SK-N-SH (cell line): ENCODE measurements at regions not wholly inside any gene's neighbourhood (a gene's known extent, or its start where the extent isn't known, plus 50 kb on each side); places are given as distances from the start of the nearest gene placed in this dataset.

Source experiments
- CTCF ChIA-PET: fragments of 300-600, 350-600 bp; formaldehyde crosslinking; extraction: SDS; loops from one replicate; lab custom pipeline; 2021; lab: Yijun Ruan, JAX
- POLR2A ChIA-PET: fragments of 350-600 bp; sonication (Branson Sonifier 250); formaldehyde crosslinking; extraction: SDS; loops from one replicate; lab custom pipeline; 2020; ENCODE audit warnings: antibody characterized with exemption, inconsistent platforms; lab: Yijun Ruan, JAX
- DNase-seq: peaks from one replicate; pipeline ENCODE4 v3.0.0; 2012
- H2AFZ ChIP-seq: fragments of 200-600 bp; sonication (generic); 2 replicates; pipeline ENCODE4 v1.8.1; 2016; ENCODE audit warnings: antibody characterized with exemption, mild to moderate bottlenecking, low read depth
- H3F3A ChIP-seq: fragments of 200-600 bp; sonication (generic); replicated peaks from 2 replicates; pipeline ENCODE3; 2016; ENCODE audit warnings: antibody characterized with exemption, mild to moderate bottlenecking; ENCODE audit not compliant: insufficient read depth
- H3K27ac ChIP-seq, 2 experiments: fragments of 200-500 bp in 1 of 2; fragments of 200-600 bp in 1 of 2; sonication (Bioruptor generic) in 1 of 2; sonication (generic), shearing (Covaris generic) in 1 of 2; 2 replicates each; pipeline versions ENCODE4 v1.5.1 to v1.6.1; 2014 to 2016; ENCODE audit warnings: low read depth in 2 of 2, inconsistent platforms in 1 of 2, low read length in 1 of 2, mild to moderate bottlenecking in 1 of 2, mixed read lengths in 1 of 2
- H3K27me3 ChIP-seq: fragments of 200-600 bp; sonication (generic), shearing (Covaris generic); 2 replicates; pipeline ENCODE4 v1.6.1; 2016; ENCODE audit warnings: mixed run types; ENCODE audit not compliant: insufficient read depth
- H3K36me3 ChIP-seq, 2 experiments: fragments of 200-500 bp in 1 of 2; fragments of 200-600 bp in 1 of 2; sonication (Bioruptor generic) in 1 of 2; sonication (generic) in 1 of 2; replicated peaks in 1 of 2; 2 replicates each; pipeline versions ENCODE3 to v1.5.1; 2014 to 2016; ENCODE audit warnings: low read length in 1 of 2, mild to moderate bottlenecking in 1 of 2; ENCODE audit not compliant: insufficient read depth in 2 of 2, control insufficient read depth in 1 of 2
- H3K4me1 ChIP-seq, 2 experiments: fragments of 200-500 bp in 1 of 2; fragments of 200-600 bp in 1 of 2; sonication (Bioruptor generic) in 1 of 2; sonication (generic), shearing (Covaris generic) in 1 of 2; 2 replicates each; pipeline versions ENCODE4 v1.5.1 to v1.6.1; 2014 to 2016; ENCODE audit warnings: low read depth in 1 of 2, low read length in 1 of 2, mixed run types in 1 of 2; ENCODE audit not compliant: insufficient read depth in 2 of 2, control insufficient read depth in 1 of 2
- H3K4me2 ChIP-seq: fragments of 200-600 bp; sonication (generic), shearing (Covaris generic); 2 replicates; pipeline ENCODE4 v1.6.1; 2017; ENCODE audit warnings: mixed run types
- H3K4me3 ChIP-seq, 2 experiments: fragments of 200-500 bp in 1 of 2; fragments of 200-600 bp in 1 of 2; sonication (Bioruptor generic) in 1 of 2; sonication (generic), shearing (Covaris generic) in 1 of 2; 2 replicates each; pipeline versions ENCODE4 v1.5.1 to v1.8.1; 2014 to 2016; ENCODE audit warnings: low read depth in 2 of 2, inconsistent platforms in 1 of 2, low read length in 1 of 2, mild to moderate bottlenecking in 1 of 2, mixed read lengths in 1 of 2, moderate library complexity in 1 of 2
- H3K79me2 ChIP-seq: fragments of 200-600 bp; sonication (generic); 2 replicates; pipeline ENCODE4 v1.8.1; 2017; ENCODE audit warnings: mild to moderate bottlenecking; ENCODE audit not compliant: insufficient read depth
- H3K9ac ChIP-seq: fragments of 200-600 bp; sonication (generic); 2 replicates; pipeline ENCODE4 v1.6.1; 2017; ENCODE audit warnings: mixed run types
- H3K9me2 ChIP-seq: fragments of 200-600 bp; sonication (generic); 2 replicates; pipeline ENCODE4 v1.6.1; 2017; ENCODE audit warnings: mixed run types
- H3K9me3 ChIP-seq: fragments of 200-600 bp; sonication (generic); 2 replicates; pipeline ENCODE4 v1.6.1; 2017; ENCODE audit warnings: mixed run types, mild to moderate bottlenecking, moderate library complexity
- H4K20me1 ChIP-seq: fragments of 200-600 bp; sonication (generic); 2 replicates; pipeline ENCODE4 v1.6.1; 2017; ENCODE audit warnings: mild to moderate bottlenecking, mixed run types; ENCODE audit not compliant: insufficient read depth
- EZH2phosphoT487 ChIP-seq: fragments of 200-600 bp; sonication (generic); IDR thresholded peaks from 2 replicates; pipeline ENCODE4 v1.6.1; 2017; ENCODE audit warnings: low read depth, mixed run types, mild to moderate bottlenecking, antibody characterized with exemption, moderate library complexity, borderline replicate concordance
- FOSL2 ChIP-seq: IDR thresholded peaks from 2 replicates; pipeline ENCODE4 v1.4.0; 2012; ENCODE audit warnings: low read depth, mild to moderate bottlenecking, moderate library complexity, borderline replicate concordance
- FOXJ3 ChIP-seq: sonication (generic); formaldehyde crosslinking; IDR thresholded peaks from 2 replicates; pipeline ENCODE4 v1.5.1; 2020; ENCODE audit warnings: mild to moderate bottlenecking, missing genetic modification reagents
- GABPA ChIP-seq: IDR thresholded peaks from 2 replicates; pipeline ENCODE4 v1.4.0; 2012; ENCODE audit warnings: low read depth, mild to moderate bottlenecking
- GATA2 ChIP-seq: sonication (generic); formaldehyde crosslinking; IDR thresholded peaks from 2 replicates; pipeline ENCODE4 v1.5.0; 2020; ENCODE audit warnings: mild to moderate bottlenecking, missing genetic modification reagents
- JUND ChIP-seq: IDR thresholded peaks from 2 replicates; pipeline ENCODE4 v1.4.0; 2012
- MEF2A ChIP-seq: IDR thresholded peaks from 2 replicates; pipeline ENCODE4 v1.4.0; 2012; ENCODE audit warnings: low read depth, borderline replicate concordance
- POLR2AphosphoS5 ChIP-seq: IDR thresholded peaks from 2 replicates; pipeline ENCODE4 v1.6.1; 2012; ENCODE audit warnings: low read depth, low read length
- RXRA ChIP-seq: IDR thresholded peaks from 2 replicates; pipeline ENCODE4 v1.4.0; 2012; ENCODE audit warnings: low read depth, mild to moderate bottlenecking, borderline replicate concordance
- SMC3 ChIP-seq: IDR thresholded peaks from 2 replicates; pipeline ENCODE4 v1.6.1; 2012; ENCODE audit warnings: low read depth, low read length, improper control_type of control experiment
- TAF1 ChIP-seq: IDR thresholded peaks from 2 replicates; pipeline ENCODE4 v1.6.1; 2012; ENCODE audit warnings: low read depth, mild to moderate bottlenecking, low read length, moderate library complexity, borderline replicate concordance
- TCF12 ChIP-seq: IDR thresholded peaks from 2 replicates; pipeline ENCODE4 v1.4.0; 2012
- WGBS: methylation state at CpG from one replicate; pipeline ENCODE4 v1.1.6; 2017; ENCODE audit warnings: low lambda C conversion rate; 5-methylcytosine and 5-hydroxymethylcytosine counted together
- TF ChIP-seq, protein P1 (sequence below): IDR thresholded peaks from 2 replicates; pipeline ENCODE4 v1.4.0; 2012; ENCODE audit warnings: low read depth, borderline replicate concordance
- TF ChIP-seq, protein P2 (sequence below): IDR thresholded peaks from 2 replicates; pipeline ENCODE4 v1.4.0; 2012; ENCODE audit warnings: low read depth
- TF ChIP-seq, protein P3 (sequence below): IDR thresholded peaks from 2 replicates; pipeline ENCODE4 v1.6.1; 2012; ENCODE audit warnings: mild to moderate bottlenecking, low read depth, low read length, moderate library complexity
- TF ChIP-seq, protein P4 (sequence below): IDR thresholded peaks from 2 replicates; pipeline ENCODE4 v1.4.0; 2012; ENCODE audit warnings: low read depth, borderline replicate concordance
- TF ChIP-seq, protein P5 (sequence below): fragments of 150-350 bp; IDR thresholded peaks from 2 replicates; pipeline ENCODE4 v1.6.1; 2017; ENCODE audit warnings: antibody characterized with exemption, low read length, low read depth, borderline replicate concordance
- TF ChIP-seq, protein P6 (sequence below): fragments of 150-350 bp; IDR thresholded peaks from 2 replicates; pipeline ENCODE4 v1.6.1; 2016; ENCODE audit warnings: mild to moderate bottlenecking, low read depth, low read length

DNA sequence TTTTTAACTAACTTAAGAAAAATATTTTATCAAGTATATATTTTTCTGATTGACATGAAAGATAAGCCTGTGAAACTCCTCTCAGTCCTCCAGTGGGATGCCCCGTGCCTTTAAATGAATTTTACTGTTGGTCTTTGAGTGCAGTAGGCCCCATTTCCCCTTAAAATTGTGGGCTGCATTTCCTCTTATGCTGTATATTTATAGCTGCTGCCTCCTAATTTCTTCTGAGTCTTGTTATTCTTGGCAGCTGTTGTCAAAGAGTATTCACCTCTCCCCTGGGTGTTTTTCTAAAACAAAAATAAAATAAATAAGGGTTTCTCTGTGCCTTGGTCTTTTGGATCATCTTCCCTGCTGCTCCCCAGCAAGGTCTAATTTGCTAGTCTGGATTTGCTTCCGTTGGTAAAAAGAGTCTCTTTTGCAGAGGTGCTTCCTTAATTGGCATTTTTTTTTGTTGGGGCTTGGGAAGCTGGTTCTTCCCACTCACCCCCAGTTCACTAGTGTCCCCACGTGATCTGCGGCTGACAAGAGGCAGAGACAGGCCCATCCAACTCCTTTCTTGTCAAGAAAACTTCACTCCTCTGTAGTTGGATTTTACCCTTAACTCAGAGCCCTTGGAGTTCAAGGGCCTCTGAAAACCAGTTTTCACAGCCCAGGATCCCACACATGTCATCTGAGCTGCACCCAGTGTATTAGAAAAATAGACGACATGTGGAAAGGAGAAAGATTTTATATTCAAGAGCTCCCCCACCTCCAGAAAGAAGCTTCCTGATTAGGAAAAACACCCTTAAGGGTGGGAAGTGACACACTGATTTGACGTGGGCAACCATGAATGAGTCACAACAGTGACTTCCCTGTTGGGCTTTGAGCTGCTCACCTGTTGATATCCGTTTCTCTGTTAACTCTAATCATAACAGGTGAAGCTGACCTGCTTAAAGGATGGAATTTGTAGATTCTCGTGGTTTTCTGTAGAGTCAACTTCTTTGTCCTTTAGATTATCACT is 431.5 kb downstream of the DCDC2C start:
- TF ChIP-seq, protein P1, sequence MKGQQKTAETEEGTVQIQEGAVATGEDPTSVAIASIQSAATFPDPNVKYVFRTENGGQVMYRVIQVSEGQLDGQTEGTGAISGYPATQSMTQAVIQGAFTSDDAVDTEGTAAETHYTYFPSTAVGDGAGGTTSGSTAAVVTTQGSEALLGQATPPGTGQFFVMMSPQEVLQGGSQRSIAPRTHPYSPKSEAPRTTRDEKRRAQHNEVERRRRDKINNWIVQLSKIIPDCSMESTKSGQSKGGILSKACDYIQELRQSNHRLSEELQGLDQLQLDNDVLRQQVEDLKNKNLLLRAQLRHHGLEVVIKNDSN = no peak
- TF ChIP-seq, protein P2, sequence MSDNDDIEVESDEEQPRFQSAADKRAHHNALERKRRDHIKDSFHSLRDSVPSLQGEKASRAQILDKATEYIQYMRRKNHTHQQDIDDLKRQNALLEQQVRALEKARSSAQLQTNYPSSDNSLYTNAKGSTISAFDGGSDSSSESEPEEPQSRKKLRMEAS = no peak
- TF ChIP-seq EZH2phosphoT487 (no peak), SMC3 (no peak), MEF2A (no peak), TCF12 (no peak), POLR2AphosphoS5 (no peak), FOSL2 (no peak), GATA2 (CRISPR knock-in tag) (no peak), FOXJ3 (no peak), JUND (no peak), TAF1 (no peak), GABPA (no peak), RXRA (no peak)
- TF ChIP-seq, protein P3, sequence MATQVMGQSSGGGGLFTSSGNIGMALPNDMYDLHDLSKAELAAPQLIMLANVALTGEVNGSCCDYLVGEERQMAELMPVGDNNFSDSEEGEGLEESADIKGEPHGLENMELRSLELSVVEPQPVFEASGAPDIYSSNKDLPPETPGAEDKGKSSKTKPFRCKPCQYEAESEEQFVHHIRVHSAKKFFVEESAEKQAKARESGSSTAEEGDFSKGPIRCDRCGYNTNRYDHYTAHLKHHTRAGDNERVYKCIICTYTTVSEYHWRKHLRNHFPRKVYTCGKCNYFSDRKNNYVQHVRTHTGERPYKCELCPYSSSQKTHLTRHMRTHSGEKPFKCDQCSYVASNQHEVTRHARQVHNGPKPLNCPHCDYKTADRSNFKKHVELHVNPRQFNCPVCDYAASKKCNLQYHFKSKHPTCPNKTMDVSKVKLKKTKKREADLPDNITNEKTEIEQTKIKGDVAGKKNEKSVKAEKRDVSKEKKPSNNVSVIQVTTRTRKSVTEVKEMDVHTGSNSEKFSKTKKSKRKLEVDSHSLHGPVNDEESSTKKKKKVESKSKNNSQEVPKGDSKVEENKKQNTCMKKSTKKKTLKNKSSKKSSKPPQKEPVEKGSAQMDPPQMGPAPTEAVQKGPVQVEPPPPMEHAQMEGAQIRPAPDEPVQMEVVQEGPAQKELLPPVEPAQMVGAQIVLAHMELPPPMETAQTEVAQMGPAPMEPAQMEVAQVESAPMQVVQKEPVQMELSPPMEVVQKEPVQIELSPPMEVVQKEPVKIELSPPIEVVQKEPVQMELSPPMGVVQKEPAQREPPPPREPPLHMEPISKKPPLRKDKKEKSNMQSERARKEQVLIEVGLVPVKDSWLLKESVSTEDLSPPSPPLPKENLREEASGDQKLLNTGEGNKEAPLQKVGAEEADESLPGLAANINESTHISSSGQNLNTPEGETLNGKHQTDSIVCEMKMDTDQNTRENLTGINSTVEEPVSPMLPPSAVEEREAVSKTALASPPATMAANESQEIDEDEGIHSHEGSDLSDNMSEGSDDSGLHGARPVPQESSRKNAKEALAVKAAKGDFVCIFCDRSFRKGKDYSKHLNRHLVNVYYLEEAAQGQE = no peak
- TF ChIP-seq, protein P4, sequence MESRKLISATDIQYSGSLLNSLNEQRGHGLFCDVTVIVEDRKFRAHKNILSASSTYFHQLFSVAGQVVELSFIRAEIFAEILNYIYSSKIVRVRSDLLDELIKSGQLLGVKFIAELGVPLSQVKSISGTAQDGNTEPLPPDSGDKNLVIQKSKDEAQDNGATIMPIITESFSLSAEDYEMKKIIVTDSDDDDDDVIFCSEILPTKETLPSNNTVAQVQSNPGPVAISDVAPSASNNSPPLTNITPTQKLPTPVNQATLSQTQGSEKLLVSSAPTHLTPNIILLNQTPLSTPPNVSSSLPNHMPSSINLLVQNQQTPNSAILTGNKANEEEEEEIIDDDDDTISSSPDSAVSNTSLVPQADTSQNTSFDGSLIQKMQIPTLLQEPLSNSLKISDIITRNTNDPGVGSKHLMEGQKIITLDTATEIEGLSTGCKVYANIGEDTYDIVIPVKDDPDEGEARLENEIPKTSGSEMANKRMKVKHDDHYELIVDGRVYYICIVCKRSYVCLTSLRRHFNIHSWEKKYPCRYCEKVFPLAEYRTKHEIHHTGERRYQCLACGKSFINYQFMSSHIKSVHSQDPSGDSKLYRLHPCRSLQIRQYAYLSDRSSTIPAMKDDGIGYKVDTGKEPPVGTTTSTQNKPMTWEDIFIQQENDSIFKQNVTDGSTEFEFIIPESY = no peak
- TF ChIP-seq, protein P5, sequence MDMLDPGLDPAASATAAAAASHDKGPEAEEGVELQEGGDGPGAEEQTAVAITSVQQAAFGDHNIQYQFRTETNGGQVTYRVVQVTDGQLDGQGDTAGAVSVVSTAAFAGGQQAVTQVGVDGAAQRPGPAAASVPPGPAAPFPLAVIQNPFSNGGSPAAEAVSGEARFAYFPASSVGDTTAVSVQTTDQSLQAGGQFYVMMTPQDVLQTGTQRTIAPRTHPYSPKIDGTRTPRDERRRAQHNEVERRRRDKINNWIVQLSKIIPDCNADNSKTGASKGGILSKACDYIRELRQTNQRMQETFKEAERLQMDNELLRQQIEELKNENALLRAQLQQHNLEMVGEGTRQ = no peak
- TF ChIP-seq, protein P6, sequence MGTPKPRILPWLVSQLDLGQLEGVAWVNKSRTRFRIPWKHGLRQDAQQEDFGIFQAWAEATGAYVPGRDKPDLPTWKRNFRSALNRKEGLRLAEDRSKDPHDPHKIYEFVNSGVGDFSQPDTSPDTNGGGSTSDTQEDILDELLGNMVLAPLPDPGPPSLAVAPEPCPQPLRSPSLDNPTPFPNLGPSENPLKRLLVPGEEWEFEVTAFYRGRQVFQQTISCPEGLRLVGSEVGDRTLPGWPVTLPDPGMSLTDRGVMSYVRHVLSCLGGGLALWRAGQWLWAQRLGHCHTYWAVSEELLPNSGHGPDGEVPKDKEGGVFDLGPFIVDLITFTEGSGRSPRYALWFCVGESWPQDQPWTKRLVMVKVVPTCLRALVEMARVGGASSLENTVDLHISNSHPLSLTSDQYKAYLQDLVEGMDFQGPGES = no peak
- Histone ChIP-seq H2AFZ (no peak overlapping the region), H3K36me3 (no peaks in the 10 kb centered on the region), H3K27ac (no peak overlapping the region), H3K9me3 (peaks cover 3% of the 10 kb centered on the region; the same call in 1 of the 2 replicates), H3K9me2 (no peaks in the 10 kb centered on the region), H3K9ac (no peak overlapping the region), H3F3A (no peaks in the 10 kb centered on the region), H4K20me1 (no peaks in the 10 kb centered on the region), H3K4me1 (no peaks in the 10 kb centered on the region), H3K4me3 (no peak overlapping the region), H3K27me3 (no peaks in the 10 kb centered on the region), H3K4me2 (no peak overlapping the region), H3K79me2 (no peaks in the 10 kb centered on the region)
- no peak for DNase-seq
- ChIA-PET CTCF (no interaction called here), POLR2A (no interaction called here)
- 20% methylated on average over 8 of the region's 8 CpGs for WGBS
